Cardiac fibroblast (primary cell): ENCODE measurements at regions not wholly inside any gene's neighbourhood (a gene's known extent, or its start where the extent isn't known, plus 50 kb on each side); places are given as distances from the start of the nearest gene placed in this dataset.

Experiments
- DNase-seq, 2 donors: peaks; one replicate each; pipeline versions ENCODE4 v3.0.0 to v3.0.0-alpha.2; 2010; ENCODE audit warnings: low read depth in 2 of 2
- H3K4me3 ChIP-seq, 2 donors: replicated peaks in 1 of 2; 1 replicate in 1 of 2; 2 replicates in 1 of 2; pipeline ENCODE4 v1.5.1; 2011; ENCODE audit warnings: low read depth in 2 of 2, low read length in 2 of 2, mild to moderate bottlenecking in 2 of 2, moderate library complexity in 1 of 2
- TF ChIP-seq, protein P1 (sequence below): IDR thresholded peaks from one replicate; pipeline ENCODE4 v1.5.1; 2011; ENCODE audit warnings: low read depth, mild to moderate bottlenecking, low read length, inconsistent platforms

DNA sequence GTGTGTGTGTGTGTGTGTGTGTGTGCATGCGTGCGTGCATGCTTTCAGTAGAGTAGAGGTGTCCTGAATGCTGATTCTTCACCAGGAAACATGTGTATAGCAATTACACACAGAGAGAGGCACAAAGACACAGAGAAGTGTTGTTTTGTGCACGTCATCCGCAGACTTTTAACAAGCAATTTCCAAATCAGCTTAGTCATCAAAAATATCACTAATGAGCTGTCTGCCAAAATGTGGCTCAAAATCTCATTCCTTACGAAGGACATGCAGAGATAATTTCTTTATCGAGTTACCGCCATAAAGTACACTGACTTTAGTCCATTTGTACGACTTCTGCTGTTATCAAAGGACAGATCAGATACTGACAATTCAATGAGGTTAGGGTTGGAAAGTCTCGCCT is 274.9 kb upstream of the RARB start:
- H3K4me3 ChIP-seq = no peak overlapping the region
- DNase-seq = no peak
- TF ChIP-seq, protein P1, sequence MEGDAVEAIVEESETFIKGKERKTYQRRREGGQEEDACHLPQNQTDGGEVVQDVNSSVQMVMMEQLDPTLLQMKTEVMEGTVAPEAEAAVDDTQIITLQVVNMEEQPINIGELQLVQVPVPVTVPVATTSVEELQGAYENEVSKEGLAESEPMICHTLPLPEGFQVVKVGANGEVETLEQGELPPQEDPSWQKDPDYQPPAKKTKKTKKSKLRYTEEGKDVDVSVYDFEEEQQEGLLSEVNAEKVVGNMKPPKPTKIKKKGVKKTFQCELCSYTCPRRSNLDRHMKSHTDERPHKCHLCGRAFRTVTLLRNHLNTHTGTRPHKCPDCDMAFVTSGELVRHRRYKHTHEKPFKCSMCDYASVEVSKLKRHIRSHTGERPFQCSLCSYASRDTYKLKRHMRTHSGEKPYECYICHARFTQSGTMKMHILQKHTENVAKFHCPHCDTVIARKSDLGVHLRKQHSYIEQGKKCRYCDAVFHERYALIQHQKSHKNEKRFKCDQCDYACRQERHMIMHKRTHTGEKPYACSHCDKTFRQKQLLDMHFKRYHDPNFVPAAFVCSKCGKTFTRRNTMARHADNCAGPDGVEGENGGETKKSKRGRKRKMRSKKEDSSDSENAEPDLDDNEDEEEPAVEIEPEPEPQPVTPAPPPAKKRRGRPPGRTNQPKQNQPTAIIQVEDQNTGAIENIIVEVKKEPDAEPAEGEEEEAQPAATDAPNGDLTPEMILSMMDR = no peak

DNA sequence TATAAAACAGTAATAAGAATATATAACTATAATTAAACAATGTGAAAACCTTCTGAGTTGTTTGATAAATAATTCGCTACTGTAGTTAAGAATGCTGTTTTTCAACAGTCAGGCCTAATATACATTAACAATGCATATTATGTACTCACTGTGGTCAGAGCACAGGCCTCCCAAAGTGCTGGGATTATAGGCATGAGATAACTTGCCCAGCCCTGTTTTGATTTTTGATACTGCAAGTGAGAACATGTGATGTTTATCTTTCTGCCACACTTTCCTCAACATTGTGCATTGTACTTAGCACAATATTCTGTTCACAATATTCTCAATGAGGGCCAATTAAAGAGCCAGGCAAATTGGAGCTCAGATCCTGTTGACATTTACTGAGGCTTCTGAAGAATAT is 274.5 kb upstream of the RARB start:
- no peak overlapping the region for H3K4me3 ChIP-seq

DNA sequence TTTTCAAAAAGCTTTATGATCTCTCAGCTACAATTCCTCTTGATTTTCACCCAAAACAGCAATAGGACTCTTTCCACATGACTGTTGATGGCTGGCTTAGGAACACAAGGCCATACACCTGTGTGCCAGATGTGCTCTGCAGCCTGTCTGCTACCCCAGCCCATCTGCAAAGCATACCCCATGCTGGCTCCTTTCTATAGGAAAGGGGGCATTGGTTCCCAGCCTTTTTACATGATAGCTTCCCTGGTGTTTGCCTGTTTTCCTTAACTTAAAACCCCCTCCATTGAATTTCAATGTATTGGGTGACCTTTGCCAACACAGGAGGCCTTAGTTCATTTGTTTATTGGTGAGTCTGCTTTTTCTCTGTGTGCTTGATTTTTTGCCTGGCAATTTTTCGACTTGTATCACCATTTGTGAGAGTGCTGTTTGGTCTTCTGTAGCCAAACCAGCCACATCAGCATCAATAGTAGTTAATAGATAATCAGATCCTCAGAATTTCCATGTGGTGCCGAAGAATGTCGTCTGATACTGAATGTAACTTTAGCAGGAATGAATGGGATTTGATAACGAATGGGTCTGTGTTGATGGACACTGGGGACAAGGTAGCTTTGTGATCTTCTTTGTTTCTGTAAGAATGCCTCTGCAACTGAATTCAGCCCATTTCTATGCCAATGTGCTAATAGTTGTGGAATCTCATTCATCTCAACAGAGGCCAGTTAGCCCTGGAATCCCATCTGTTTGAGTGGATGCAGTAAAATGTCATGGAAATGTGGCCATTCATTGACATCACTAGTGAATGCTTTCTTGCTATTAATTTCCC is 272.2 kb upstream of the RARB start:
- TF ChIP-seq, protein P1 = no peak
- no peak for DNase-seq
- H3K4me3 ChIP-seq = no peak overlapping the region

More for the DNA sequence above, 274.5 kb upstream of the RARB start:
- no peak for DNase-seq
- TF ChIP-seq, protein P1 = no peak

DNA sequence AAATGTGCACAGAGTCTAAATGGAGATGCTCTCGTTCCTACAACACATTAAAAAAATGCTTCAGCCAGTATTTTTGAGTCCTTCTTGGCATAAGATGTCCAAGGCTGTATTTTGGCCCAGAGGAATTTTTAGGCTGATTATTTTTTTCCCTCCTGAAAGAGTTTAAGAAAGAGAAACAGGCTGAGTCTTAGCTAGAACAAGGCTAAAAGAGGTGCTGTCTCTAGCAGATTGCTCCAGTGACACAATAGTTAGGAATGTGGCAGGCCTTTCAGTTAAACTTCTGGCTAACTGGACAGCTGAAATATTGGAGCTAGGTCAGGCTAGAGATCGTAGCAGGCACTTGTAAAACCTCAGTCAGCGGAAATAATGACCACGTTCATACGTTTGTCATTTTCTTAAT is 271.4 kb upstream of the RARB start:
- TF ChIP-seq, protein P1 = no peak
- no peak overlapping the region for H3K4me3 ChIP-seq

DNA sequence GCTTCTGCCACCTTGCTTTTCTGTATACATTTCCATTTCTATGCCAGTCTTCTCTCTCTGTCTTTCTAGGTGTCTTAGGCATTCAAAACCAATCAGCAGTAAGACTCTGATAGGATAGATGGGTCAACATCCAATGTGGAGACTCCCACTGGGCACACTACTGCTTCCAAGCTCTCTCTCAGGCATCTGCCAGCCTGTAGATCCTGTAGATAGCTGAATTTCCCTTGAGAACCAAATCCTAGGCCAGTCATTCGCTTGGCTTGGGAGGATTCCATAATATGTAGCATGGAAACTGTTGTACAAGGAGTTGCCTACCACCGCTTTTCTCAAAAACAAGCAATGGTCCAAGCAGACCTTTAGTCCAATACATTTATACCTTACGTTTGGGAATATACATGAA is 262.8 kb upstream of the RARB start:
- DNase-seq = no peak
- TF ChIP-seq, protein P1 = no peak
- H3K4me3 ChIP-seq = no peak overlapping the region

More for the DNA sequence above, 271.4 kb upstream of the RARB start:
- peak; percentile 59 to 75 for DNase-seq

DNA sequence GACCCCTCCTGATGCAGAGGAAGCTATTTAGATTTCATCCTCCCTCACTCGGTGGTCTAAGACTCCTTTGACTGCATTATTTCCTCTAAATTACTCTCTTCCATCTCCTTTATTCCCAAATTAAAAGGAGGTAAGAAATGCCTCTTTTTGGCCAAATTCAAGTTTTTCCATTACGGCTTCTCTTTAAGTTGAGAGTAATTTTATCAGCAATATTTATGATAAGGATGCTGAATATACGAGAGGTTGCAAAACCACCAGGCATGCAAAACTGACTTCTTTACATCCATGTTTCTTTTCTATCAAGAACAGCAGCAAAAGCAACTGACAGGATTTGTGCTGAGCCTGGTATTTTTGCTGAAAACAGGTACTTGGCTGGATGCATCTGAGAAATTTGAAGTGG is 262.0 kb upstream of the RARB start:
- no peak overlapping the region for H3K4me3 ChIP-seq
- TF ChIP-seq, protein P1 = no peak
- no peak for DNase-seq
